Fibroblast of peridontal ligament (primary cell): ENCODE measurements at regions not wholly inside any gene's neighbourhood (a gene's known extent, or its start where the extent isn't known, plus 50 kb on each side); places are given as distances from the start of the nearest gene placed in this dataset.
"Not testable (repeated sequence)": the region's sequence is repeated elsewhere in the genome, so short reads cannot be mapped to it uniquely, and the experiment has no call there.

ENCODE experiments used
- DNase-seq: peaks from one replicate; pipeline ENCODE4 v3.0.0-alpha.2; 2010; ENCODE audit errors: extremely low read depth

DNA sequence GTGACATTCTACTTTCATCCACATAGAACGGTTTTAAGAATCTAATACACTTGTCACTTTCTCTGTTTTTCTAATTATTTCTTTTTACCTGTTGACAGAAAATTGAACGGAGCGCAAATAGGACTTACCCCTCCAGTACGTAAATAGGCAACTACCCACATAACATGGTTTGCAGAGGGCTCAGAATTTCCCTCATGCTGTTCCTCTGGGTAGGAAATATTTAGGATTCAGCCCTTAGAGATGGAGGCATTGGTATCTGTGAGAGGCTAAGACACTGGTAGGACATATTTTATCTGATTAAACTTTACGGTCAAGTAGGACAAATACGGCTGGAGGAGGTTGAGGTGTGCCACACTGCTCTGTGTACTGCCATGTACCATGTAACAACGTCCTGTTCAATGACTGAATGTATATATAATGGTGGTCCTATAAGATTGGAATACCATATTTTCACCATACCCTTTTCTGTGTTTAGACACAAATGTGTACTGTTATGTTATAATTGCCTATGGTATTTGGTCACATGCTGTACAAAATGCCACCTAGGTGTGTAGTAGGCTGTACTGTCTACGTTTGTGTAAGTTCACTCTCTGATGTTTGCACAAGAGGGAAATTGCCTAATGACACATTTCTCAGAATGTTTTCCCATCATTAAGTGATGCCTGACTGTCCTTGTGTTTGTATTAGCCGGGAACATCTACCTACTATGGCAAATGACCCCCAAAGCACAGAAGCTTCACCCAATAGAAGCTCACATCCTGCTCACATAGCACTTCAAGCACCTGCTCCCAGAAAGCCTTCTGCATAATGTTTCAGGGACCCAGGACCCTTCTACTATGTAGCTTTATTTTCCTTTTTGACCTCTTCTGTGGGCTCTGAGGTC lies 429.4 kb upstream of the AKR1E2 start:
- no peak for DNase-seq

DNA sequence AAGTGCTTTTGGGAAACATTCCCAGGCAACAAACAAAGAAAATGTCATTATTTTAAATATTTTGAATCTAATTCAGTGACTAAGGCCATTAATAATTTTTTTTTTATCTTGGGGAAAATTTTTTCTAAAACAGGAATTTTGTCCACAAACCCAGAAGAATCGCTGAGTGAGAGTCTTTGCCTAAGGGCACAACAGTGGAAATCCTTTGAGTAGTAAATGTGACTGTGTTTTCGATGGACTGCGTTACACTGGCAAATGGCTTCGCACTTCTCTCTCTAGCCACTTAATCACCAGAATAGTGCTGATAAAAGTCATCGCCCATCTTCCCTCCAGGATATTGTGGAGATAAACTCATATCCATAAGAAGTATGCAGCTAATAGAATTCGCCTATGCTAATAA lies 430.3 kb upstream of the AKR1E2 start:
- no peak for DNase-seq

DNA sequence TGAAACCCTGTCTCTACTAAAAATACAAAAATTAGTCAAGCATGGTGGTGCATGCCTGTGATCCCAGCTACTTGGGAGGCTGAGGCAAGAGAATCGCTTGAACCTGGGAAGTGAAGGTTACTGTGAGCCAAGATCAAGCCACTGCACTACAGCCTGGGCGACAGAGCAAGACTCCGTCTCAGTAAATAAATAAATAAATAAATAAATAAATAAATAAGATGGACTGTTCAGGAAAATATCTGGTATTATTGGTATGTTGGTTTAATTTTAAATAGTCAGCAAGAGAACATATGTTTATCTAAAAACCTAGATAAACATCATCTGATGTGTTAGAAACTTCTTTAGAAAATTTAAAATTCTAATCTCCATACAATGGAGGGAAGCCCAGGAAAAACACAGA lies 431.6 kb upstream of the AKR1E2 start:
- DNase-seq: not testable (repeated sequence)

DNA sequence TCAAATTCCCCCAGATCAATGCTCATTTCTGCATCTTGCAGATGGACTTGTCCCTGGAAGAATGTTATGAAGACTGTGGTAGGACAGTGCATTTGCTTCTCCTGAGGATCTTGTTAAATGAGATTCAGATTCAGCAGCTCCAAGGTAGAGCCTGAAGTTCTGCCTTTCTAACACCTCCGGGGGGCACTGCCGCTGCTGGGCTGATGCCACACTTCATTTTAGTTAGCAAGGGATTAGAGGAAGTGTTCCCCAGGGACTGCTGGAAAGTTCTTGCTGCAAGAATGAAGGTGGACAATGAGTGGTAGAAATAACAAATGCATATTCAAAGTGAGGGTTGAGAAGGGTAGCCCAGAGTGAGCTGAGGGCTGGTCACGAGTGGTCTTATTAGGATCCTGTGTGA lies 434.3 kb upstream of the AKR1E2 start:
- no peak for DNase-seq

DNA sequence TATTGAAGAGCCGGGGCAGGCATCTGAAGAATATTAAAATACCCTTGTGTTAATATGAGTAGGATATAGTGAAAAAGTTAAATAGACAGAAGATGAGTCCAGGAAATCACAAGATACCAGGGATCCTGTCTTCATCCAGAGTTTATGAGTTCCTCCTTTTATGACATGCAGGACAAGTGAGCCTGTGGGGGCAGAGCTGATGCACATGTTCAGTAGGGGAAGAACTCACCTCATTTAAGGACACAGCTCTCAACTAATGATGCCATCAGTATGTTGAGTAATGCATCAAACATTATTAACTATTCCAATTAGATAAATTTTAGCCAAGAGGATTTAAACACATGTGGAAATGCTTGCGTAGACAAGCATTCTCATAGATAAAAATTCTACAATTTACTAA lies 435.8 kb upstream of the AKR1E2 start:
- DNase-seq: no peak

DNA sequence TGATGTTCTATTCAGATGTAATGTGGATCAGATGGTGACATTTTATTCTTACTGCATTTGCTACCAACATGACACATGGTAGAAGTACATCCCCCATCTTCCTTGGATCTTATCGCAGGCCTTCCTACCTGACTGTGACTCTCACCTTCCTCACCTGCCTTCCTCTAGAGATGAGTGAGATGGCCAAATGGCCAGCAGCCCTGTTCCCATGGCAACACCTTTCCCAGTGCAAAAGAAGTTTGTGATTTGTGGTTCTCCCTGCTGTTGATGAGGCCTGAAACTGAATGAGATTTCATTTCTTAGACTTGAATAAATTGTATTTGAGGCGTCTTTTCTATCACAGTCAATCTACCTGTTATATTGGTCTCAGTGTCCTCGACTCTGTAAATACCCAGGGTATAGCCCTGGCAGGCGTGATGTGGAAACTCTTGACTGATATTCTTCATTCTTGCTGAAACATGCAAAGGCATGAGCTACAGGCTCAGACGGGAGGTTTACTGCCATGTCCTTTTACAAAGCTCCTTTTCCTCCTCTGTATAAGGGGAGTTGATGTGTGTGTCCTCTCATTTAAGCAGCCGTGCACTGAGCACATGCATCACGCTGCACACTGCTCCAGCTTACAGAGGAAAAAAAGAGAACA lies 440.7 kb upstream of the AKR1E2 start:
- DNase-seq: no peak

DNA sequence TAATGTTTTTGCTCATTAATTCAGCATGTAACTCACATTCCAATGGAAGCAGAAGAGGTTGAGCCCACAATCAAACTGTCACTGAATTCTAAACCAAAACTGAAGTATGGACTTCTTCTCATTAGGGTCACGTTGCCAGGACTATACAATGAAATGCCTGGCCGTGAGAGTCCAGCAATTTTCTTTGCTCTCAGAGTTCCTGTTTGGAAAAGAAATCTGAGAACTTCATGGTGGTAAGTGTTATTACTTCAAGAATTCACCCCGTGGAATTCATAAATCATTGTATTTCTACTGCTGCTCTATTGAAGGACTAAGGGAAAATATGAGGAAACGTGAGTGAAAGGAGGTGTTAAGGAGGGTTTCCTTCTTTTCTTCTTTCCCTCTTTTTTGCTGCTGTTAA lies 441.8 kb upstream of the AKR1E2 start:
- peak; percentile 85 for DNase-seq

DNA sequence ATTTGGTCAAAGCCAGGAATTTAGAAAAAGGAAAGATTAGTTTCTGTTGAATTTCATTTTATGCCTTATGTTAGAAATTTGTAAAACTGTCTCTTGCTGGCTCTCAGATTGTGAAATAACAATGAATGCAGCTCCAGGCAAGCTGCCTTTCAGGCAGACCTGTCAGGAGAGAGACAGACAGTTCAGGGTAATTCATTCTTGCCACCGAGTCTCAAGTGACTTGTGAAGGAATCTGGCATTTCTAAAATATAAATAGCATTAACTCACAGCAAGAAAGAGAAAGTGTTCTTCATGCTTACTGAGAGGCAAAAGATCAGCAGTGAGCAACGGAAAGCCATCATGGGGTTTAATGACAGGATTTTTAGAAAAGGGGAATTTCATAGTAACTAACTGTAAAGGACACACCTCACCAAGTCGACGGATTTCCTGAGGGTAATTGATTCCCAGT lies 442.3 kb upstream of the AKR1E2 start:
- peak; percentile 65 for DNase-seq

DNA sequence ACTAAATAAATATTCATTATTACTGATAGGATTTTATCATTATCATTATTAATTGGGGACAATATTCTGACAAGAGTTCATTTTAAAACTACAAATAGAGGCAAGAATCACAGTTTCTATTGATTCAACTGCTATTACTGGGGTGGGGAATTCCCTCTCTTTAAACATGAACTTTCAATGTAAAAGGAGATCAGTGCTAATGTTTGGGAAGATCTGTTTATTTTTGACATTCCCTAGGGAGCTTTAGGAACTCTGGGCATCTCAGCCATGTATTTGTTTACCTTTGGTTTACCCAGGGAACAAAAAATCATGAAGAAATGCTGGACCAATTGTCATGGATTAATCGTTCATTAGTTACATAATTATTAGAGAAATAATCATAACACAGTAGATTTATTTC lies 443.2 kb upstream of the AKR1E2 start:
- DNase-seq: peak; percentile 54

DNA sequence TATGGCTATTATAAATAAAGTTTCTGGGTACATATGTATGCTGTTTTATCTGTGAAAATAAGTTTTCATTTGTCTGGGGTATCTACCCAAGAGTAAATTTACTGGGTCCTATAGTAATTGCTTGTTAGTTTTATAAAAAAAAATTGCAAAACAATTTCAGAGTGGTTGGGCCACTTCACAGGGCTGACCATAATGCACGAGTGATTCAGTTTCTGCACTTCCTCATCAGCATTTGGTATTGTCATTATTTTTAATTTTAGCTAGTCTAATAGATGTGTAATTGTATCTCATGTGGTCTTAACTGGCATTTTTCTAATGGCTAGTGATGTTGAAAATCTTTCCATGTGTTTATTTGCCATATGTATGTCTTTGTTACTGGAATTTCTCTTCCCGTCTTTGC lies 452.4 kb upstream of the AKR1E2 start:
- no peak for DNase-seq

DNA sequence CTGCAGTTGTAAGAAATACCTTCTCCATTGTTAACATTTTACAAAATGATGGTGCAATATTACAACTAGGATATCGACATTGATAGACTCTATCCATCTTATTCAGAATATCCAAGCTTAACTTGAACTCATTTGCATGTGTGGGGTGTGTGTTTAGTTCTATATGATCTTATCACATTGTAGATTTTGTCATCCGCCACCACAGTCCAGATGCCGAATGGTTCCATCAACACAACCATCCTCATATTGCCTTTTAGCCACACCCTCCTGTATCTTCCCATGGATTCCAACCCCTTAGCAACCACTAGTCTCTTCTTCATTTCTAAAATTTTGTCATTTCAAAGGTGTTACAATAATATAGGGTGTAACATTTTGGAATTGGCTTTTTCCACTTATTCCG lies 452.9 kb upstream of the AKR1E2 start:
- no peak for DNase-seq

DNA sequence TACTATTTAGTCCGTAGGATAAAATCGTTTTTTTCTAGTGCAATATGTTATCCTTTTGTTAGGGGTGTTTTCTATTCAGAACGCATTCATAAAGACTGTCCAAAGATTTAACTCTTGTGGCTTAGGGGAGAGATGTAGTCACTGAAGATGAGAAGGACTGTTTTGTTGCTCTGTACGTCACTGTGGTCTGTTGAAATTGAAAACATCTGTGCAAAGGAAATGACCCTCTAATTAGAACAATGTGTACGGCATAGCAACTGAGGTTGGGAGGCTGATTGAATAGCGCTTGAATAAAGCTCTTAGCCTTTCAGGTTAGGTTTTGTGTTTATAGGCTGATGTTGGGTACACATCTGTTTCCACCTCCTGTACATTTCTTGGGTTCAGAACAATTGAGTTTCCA lies 453.4 kb upstream of the AKR1E2 start:
- peak; percentile 100 for DNase-seq

DNA sequence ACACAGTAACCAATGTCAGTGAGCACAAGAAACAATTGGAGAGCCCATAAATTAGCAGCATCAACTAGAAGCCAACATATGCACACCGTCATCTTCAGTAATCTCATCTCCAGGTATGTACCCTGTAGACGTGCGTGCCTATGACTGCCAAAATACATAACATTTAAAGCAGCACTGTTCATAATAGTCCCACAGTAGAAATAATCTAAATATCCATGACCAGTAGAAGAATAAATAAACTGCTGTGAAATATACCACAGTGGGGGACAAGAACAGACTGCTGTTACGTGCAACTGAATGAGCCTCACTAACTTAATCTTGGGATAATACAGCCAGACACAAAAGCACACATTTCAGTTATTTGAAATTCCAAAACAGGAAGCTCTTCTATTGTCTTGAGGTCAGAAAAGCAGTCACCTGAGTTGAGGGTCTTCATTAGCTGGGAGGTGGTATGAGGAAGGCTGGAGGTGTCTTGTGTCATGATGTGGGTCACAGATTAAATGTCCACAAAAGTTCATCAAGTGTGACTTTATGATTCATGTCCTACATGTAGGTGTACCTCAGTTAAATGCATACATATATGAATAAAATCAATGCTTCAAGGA lies 454.2 kb upstream of the AKR1E2 start:
- DNase-seq: no peak

DNA sequence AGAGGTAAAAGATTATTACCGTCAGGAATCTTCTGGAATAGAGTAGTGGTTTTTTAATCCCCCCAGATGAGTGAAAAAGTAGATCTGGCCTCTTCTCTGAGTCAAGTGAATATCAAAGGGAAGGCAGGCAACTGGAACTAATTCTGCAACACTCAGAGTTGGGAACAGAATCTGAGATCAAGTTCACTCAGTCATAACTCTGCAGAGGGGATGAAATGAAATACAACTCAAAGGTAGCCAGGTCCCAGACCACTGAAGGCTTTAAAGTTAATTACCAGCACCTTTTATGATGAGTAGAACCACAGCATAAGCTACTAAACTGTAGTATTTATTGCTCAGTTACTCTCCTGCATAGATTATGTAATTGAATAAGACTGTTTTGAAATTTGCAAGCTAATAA lies 455.6 kb upstream of the AKR1E2 start:
- no peak for DNase-seq

DNA sequence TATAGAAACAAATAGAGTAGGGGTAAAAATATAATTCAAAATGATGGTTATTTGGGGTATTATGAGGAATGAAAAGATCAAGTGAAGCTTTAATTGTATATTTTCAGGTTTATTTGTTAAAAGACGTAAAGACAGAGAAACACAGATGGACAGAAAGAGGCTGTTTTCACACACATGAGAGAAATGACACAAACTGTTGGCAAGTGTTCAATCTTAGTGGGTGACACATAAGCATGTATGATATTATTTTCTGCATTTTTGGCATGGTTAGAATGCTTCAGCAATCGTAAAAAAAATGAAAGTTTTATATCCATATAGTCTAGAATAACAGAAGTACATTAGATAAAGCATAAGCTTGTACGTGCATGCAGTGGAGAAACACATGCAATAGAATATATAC lies 464.4 kb upstream of the AKR1E2 start:
- DNase-seq: no peak

DNA sequence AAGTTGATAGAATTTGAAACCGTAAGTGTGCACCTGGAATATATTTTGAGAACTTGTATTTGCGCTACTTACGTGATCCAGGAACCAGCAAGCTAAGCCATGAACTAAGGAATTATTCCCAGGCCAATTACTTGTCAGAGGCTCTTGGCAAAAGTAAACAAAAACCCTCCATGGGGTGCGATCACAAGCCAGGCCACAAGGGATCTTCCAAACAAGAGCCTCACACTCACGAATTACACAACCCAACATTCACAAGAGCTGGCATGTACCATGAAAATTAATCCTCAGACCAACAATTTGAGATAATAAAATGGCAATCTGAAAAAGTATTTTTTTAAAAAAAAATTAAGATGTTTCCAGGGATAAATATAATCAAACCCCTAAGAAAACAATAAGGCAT lies 467.0 kb upstream of the AKR1E2 start:
- peak; percentile 69 for DNase-seq

DNA sequence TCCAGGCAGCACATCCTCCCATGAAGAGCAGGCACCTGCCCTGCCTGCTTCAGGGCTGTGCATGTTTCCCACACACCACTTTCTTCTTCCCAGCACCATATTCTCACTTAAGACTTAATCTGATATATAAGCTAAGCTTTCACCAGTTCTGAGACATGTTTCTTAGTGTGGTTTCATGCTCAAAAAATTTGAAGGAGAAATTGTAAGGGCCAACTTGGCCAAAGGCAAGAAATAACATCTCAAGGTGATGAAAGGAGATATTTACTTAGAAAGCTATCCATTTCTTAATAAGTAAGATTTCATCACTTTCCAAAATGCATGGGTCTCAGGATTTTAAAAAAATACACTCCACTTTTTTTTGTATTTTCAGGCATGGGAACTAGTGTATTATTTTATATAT lies 468.1 kb upstream of the AKR1E2 start:
- DNase-seq: no peak

DNA sequence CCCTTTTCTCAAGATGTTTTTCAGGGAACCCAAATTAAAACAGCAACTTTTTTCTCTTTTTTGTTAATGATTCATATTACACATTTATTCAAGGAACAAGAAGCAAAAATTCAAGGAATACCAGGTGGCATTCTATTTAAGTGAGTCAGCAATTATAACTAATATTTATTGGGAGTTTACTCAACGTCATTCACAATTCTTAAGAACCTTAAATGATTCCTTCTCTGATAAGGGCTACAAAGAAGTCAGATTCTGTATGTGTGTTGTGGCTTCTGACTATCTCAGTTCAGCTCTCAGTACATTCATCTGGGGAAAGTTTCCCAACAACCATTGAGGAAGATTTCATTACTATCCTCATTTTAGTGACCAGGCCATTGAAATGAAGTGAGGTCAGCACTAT lies 470.7 kb upstream of the AKR1E2 start:
- DNase-seq: no peak

DNA sequence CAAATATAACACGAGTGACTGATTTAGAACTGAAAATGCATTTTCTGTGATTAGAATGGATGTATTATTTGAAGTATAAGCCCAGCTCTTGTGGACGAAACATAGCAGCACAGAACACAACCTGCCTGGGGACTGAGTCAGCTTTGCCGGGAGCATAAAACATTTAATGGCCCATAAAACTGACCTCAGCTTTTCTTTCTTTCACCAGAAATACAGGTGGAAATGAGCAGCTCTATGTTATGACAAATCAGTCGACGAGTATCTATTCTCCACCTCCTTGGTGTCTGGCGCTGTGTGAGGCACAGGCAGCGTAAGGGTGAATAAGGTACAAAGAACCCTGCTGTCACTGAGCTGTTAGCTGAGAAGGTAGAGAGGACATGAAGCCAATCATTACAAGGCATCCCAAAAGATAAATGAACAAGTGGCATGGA lies 471.6 kb upstream of the AKR1E2 start:
- no peak for DNase-seq

DNA sequence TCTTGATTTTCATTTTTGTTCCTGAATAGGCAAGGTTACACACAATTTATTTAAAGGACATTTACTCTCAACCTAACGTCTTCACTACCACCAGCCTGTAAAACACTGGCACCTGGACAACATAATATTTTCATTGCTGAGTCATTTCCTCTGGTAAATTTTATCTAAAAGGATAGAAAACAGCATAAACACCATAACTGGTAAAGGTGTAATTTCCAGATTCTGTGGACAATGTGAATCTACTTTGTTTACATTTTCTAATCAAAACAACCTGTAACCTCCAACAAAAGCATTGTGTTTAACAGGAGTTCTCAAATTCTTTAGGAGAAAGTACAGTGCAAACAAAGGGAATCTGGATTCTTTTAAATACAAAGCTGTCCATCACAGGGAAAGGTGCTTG lies 472.0 kb upstream of the AKR1E2 start:
- peak; percentile 57 for DNase-seq

DNA sequence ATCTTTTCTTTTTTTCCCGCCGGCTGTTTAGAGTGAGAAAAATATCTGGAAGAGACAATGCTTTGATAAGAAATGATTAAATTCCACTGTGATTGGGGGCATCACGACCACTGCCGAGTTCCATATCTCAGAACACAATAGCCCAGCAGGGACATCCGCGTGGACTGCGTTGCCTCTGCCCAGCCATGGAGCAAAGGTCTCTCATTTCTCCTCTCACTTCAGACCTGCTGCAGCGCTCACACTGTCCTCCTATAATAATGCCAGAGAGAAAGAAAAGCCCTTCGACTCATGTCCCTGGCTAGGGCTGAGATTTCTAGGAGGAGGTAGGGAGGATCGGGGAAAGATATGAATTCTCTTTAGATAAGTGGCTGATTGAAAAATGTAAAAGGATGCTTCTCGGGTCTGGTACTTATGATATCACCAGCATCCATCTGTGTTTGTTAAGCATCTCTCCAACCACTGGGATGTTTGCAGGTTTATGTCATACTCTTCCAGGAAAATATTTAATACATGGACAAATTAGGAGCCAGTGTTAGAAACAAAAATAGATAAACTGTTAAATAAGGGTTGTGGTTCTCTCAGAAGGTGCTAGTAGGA lies 472.9 kb upstream of the AKR1E2 start:
- peak; percentile 35 for DNase-seq

DNA sequence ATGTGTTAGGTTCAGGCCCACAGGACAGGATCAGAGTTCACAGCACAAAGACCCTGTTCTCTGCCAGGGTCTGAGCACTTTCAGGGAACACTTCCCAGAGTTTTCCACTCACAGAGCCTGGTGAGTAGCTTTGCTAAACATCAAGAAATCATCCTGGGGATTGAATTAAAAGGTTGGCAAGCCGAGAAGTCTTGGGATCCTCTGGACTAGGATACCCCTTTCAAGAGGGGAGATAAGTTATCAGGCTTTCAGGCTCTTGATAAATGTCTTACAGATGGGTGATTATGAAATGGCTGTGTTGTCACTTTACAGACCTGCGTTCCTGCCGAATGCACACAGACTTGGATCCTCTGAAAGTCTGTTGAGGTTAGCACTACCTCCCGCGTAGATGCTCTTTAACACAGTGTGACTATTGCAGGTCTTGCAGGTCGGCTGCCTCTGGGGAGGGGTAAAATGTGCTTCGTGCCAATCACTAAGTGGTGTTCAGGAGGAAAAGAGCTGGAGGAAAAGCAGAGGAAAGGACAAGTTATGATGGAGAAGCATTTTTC lies 473.5 kb upstream of the AKR1E2 start:
- peak; percentile 28 for DNase-seq
